Trophoblast cell (in vitro differentiated cells and primary cell): ENCODE measurements at regions not wholly inside any gene's neighbourhood (a gene's known extent, or its start where the extent isn't known, plus 50 kb on each side); places are given as distances from the start of the nearest gene placed in this dataset.

Experiments
- DNase-seq, 2 donors: peaks; one replicate each; pipeline ENCODE4 v3.0.0-alpha.2; 2016
- H2AFZ ChIP-seq: 2 replicates; pipeline ENCODE4 v1.6.1; 2013; ENCODE audit warnings: low read length, moderate library complexity, mild to moderate bottlenecking; ENCODE audit not compliant: insufficient read depth, poor library complexity
- H2AK5ac ChIP-seq: 2 replicates; pipeline ENCODE4 v1.6.1; 2013; ENCODE audit warnings: mild to moderate bottlenecking, low read length
- H2BK120ac ChIP-seq: 2 replicates; pipeline ENCODE4 v1.6.1; 2013; ENCODE audit warnings: low read length, mild to moderate bottlenecking, moderate library complexity; ENCODE audit not compliant: insufficient read depth, poor library complexity
- H2BK12ac ChIP-seq: 2 replicates; pipeline ENCODE4 v1.6.1; 2013; ENCODE audit warnings: mild to moderate bottlenecking, low read length, moderate library complexity
- H2BK5ac ChIP-seq: 2 replicates; pipeline ENCODE4 v1.6.1; 2013; ENCODE audit warnings: low read length, low read depth, moderate library complexity, mild to moderate bottlenecking; ENCODE audit not compliant: poor library complexity
- H3K14ac ChIP-seq: 2 replicates; pipeline ENCODE4 v1.6.1; 2013; ENCODE audit warnings: mild to moderate bottlenecking, low read length
- H3K18ac ChIP-seq: 2 replicates; pipeline ENCODE4 v1.6.1; 2013; ENCODE audit warnings: mild to moderate bottlenecking, low read length
- H3K23ac ChIP-seq: 2 replicates; pipeline ENCODE4 v1.6.1; 2013; ENCODE audit warnings: low read length
- H3K27ac ChIP-seq: 2 replicates; pipeline ENCODE4 v1.5.1; 2013; ENCODE audit warnings: low read depth, mild to moderate bottlenecking, inconsistent platforms, low read length, moderate library complexity
- H3K27me3 ChIP-seq: 2 replicates; pipeline ENCODE4 v1.6.1; 2013; ENCODE audit warnings: inconsistent platforms, mild to moderate bottlenecking, low read length, moderate library complexity; ENCODE audit not compliant: insufficient read depth
- H3K36me3 ChIP-seq, 2 experiments: 1 replicate in 1 of 2; 2 replicates in 1 of 2; pipeline ENCODE4 v1.6.1; 2013; ENCODE audit warnings: low read length in 2 of 2, mild to moderate bottlenecking in 2 of 2, moderate library complexity in 1 of 2; ENCODE audit not compliant: insufficient read depth in 2 of 2, control insufficient read depth in 1 of 2
- H3K4ac ChIP-seq: 2 replicates; pipeline ENCODE4 v1.6.1; 2013; ENCODE audit warnings: low read depth, mild to moderate bottlenecking, low read length, moderate library complexity
- H3K4me1 ChIP-seq, 2 experiments: 1 replicate in 1 of 2; 2 replicates in 1 of 2; pipeline ENCODE4 v1.6.1; 2013; ENCODE audit warnings: low read length in 2 of 2, mild to moderate bottlenecking in 2 of 2, moderate library complexity in 1 of 2; ENCODE audit not compliant: insufficient read depth in 2 of 2, control insufficient read depth in 1 of 2
- H3K4me2 ChIP-seq: 2 replicates; pipeline ENCODE4 v1.6.1; 2013; ENCODE audit warnings: inconsistent platforms, mild to moderate bottlenecking, low read length, moderate library complexity
- H3K4me3 ChIP-seq: 2 replicates; pipeline ENCODE4 v1.5.1; 2013; ENCODE audit warnings: mild to moderate bottlenecking, low read depth, low read length, inconsistent platforms
- H3K79me1 ChIP-seq: one replicate; pipeline ENCODE4 v1.6.1; 2013; ENCODE audit warnings: low read length
- H3K79me2 ChIP-seq: 2 replicates; pipeline ENCODE4 v1.6.1; 2013; ENCODE audit warnings: low read length, mild to moderate bottlenecking; ENCODE audit not compliant: control insufficient read depth, insufficient read depth, poor library complexity
- H3K9ac ChIP-seq: 2 replicates; pipeline ENCODE4 v1.6.1; 2013; ENCODE audit warnings: mild to moderate bottlenecking, low read length
- H3K9me3 ChIP-seq: 2 replicates; pipeline ENCODE4 v1.6.1; 2013; ENCODE audit warnings: low read depth, mild to moderate bottlenecking, control low read depth, inconsistent platforms, low read length; ENCODE audit not compliant: insufficient read depth
- H4K12ac ChIP-seq: 2 replicates; pipeline ENCODE4 v1.6.1; 2013; ENCODE audit warnings: low read depth, mild to moderate bottlenecking, low read length, moderate library complexity
- H4K8ac ChIP-seq: 2 replicates; pipeline ENCODE4 v1.6.1; 2013; ENCODE audit warnings: low read depth, mild to moderate bottlenecking, low read length, moderate library complexity
- H4K91ac ChIP-seq: one replicate; pipeline ENCODE4 v1.6.1; 2013; ENCODE audit warnings: low read depth, mild to moderate bottlenecking, low read length, moderate library complexity
- WGBS: extraction: QIAGEN DNeasy Blood & Tissue Kit; methylation state at CpG from one replicate; pipeline ENCODE4 v1.1.7; 2013; ENCODE audit warnings: missing lambda C conversion rate; ENCODE audit not compliant: insufficient read length, insufficient coverage; ENCODE audit errors: extremely low coverage; 5-methylcytosine and 5-hydroxymethylcytosine counted together

- Histone ChIP-seq H3K79me1 (no peaks in the 10 kb centered on the region), H3K9me3 (no peaks in the 10 kb centered on the region), H2BK120ac (no peak overlapping the region), H2BK12ac (no peak overlapping the region), H4K12ac (no peak overlapping the region), H3K4me1 (no peaks in the 10 kb centered on the region), H3K4ac (no peak overlapping the region), H3K4me3 (no peak overlapping the region), H2BK5ac (no peak overlapping the region), H3K23ac (no peak overlapping the region), H3K79me2 (no peaks in the 10 kb centered on the region), H3K4me2 (no peak overlapping the region), H3K9ac (no peak overlapping the region), H3K18ac (no peak overlapping the region), H3K27me3 (no peaks in the 10 kb centered on the region), H2AFZ (no peak overlapping the region), H2AK5ac (no peak overlapping the region), H4K8ac (no peak overlapping the region), H3K36me3 (no peaks in the 10 kb centered on the region), H3K27ac (no peak overlapping the region), H4K91ac (no peak overlapping the region), H3K14ac (no peak overlapping the region)
- DNase-seq, result no peak
- WGBS, result no CpG with 5 or more reads among the region's 10 CpGs
Observed at GRCh38 chr7:98541101-98541500, 76.0 kb upstream of the NPTX2 start.

DNA sequence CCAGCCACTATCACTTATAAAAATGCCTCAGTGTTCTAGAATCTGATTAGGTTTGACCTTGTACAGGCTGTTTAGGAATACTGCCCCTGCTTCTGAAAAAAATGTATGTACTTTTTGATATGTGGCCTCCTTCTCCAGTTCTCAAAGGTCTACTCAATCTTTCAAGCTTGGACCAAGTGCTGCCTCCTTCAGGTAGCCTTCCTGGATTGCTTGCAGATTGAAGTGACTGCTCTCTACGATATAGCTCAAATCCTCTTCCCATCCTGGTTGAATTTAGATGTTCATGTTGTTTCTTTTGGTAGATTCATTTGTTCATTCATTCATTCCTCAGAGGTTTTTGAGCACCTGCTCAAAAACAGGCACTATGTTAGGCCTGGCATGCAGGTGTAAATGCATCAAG, 77.2 kb upstream of the NPTX2 start:
- Histone ChIP-seq H3K79me2 (no peaks in the 10 kb centered on the region), H3K36me3 (no peaks in the 10 kb centered on the region), H4K91ac (no peak overlapping the region), H2AFZ (no peak overlapping the region), H3K4ac (no peak overlapping the region), H3K4me2 (no peak overlapping the region), H2BK12ac (no peak overlapping the region), H3K18ac (no peak overlapping the region), H4K12ac (no peak overlapping the region), H3K9me3 (no peaks in the 10 kb centered on the region), H3K4me3 (no peak overlapping the region), H4K8ac (no peak overlapping the region), H3K79me1 (no peaks in the 10 kb centered on the region), H3K9ac (no peak overlapping the region), H3K23ac (no peak overlapping the region), H3K27me3 (no peaks in the 10 kb centered on the region), H3K27ac (no peak overlapping the region), H2AK5ac (no peak overlapping the region), H2BK120ac (no peak overlapping the region), H2BK5ac (no peak overlapping the region), H3K4me1 (no peaks in the 10 kb centered on the region), H3K14ac (no peak overlapping the region)
- WGBS, result no CpG with 5 or more reads among the region's 1 CpG
- DNase-seq, result no peak

- Histone ChIP-seq H4K8ac (no peak overlapping the region), H3K9me3 (peaks cover 2% of the 10 kb centered on the region), H3K27ac (no peak overlapping the region), H3K4me2 (no peak overlapping the region), H2BK5ac (no peak overlapping the region), H2BK12ac (no peak overlapping the region), H3K36me3 (no peaks in the 10 kb centered on the region), H3K79me1 (no peaks in the 10 kb centered on the region), H4K91ac (no peak overlapping the region), H4K12ac (no peak overlapping the region), H3K23ac (no peak overlapping the region), H2AFZ (no peak overlapping the region), H2AK5ac (no peak overlapping the region), H3K79me2 (no peaks in the 10 kb centered on the region), H3K4ac (no peak overlapping the region), H3K4me1 (no peaks in the 10 kb centered on the region), H2BK120ac (no peak overlapping the region), H3K14ac (no peak overlapping the region), H3K27me3 (no peaks in the 10 kb centered on the region), H3K9ac (no peak overlapping the region), H3K4me3 (no peak overlapping the region), H3K18ac (no peak overlapping the region)
- no peak for DNase-seq
Observed at GRCh38 chr7:98536803-98537202, 80.3 kb upstream of the NPTX2 start.

GRCh38 chr7:98534493-98534892, 82.6 kb upstream of the NPTX2 start:
- H3K9me3 ChIP-seq, result peaks cover 3% of the 10 kb centered on the region
- no peak overlapping the region for H2BK120ac ChIP-seq
- H3K4me3 ChIP-seq, result no peak overlapping the region
- no peak for DNase-seq
- H3K9ac ChIP-seq, result no peak overlapping the region
- H3K4ac ChIP-seq, result no peak overlapping the region
- H3K27me3 ChIP-seq, result no peaks in the 10 kb centered on the region
- no peak overlapping the region for H3K4me2 ChIP-seq
- H3K79me2 ChIP-seq, result no peaks in the 10 kb centered on the region
- H3K23ac ChIP-seq, result no peak overlapping the region
- no peaks in the 10 kb centered on the region for H3K4me1 ChIP-seq
- no peak overlapping the region for H3K27ac ChIP-seq
- no peak overlapping the region for H3K18ac ChIP-seq
- no peak overlapping the region for H2AK5ac ChIP-seq
- H2BK12ac ChIP-seq, result no peak overlapping the region
- H3K36me3 ChIP-seq, result no peaks in the 10 kb centered on the region
- H2AFZ ChIP-seq, result no peak overlapping the region
- H3K79me1 ChIP-seq, result no peaks in the 10 kb centered on the region
- no peak overlapping the region for H4K91ac ChIP-seq
- no peak overlapping the region for H3K14ac ChIP-seq
- no peak overlapping the region for H2BK5ac ChIP-seq
- no peak overlapping the region for H4K8ac ChIP-seq
- WGBS, result no CpG with 5 or more reads among the region's 7 CpGs
- H4K12ac ChIP-seq, result no peak overlapping the region

DNA sequence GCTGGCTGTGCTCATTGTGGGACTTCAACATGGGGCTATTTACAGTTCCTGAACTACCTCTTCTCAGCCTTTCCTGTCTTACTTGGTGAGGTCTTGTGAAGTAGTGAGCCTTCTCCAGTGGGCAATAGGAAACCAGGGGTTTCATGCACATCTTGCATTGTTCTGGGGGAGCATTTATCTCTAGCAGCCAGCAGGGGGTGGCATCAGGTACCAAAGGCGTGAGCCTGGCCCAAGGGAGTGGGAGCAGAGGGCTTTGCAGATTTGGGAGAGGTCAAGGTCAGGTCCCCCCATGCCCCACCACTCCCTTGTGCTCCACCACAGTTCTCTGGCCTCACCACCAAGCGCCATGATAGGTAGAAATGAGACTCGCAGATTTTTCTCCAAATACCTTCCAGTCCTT, 85.4 kb upstream of the NPTX2 start:
- Histone ChIP-seq H2BK120ac (no peak overlapping the region), H3K23ac (no peak overlapping the region), H3K4me3 (no peak overlapping the region), H3K9me3 (peaks cover 3% of the 10 kb centered on the region), H3K18ac (no peak overlapping the region), H3K79me2 (no peaks in the 10 kb centered on the region), H3K27me3 (no peaks in the 10 kb centered on the region), H3K4me1 (no peaks in the 10 kb centered on the region), H2BK5ac (no peak overlapping the region), H4K91ac (no peak overlapping the region), H3K4me2 (no peak overlapping the region), H4K12ac (no peak overlapping the region), H3K36me3 (no peaks in the 10 kb centered on the region), H2AFZ (no peak overlapping the region), H4K8ac (no peak overlapping the region), H3K9ac (no peak overlapping the region), H3K4ac (no peak overlapping the region), H2AK5ac (no peak overlapping the region), H3K27ac (no peak overlapping the region), H3K14ac (no peak overlapping the region), H2BK12ac (no peak overlapping the region), H3K79me1 (no peaks in the 10 kb centered on the region)
- no peak for DNase-seq
- no CpG with 5 or more reads among the region's 3 CpGs for WGBS
